Activated CD4-positive, alpha-beta T cell treated with anti-CD3 and anti-CD28 coated beads, Interleukin-2, amount 10 ng/mL, durations not matched to agents 7 days and 5 days (primary cell): ENCODE measurements at regions not wholly inside any gene's neighbourhood (a gene's known extent, or its start where the extent isn't known, plus 50 kb on each side); places are given as distances from the start of the nearest gene placed in this dataset.

Experiments used
- CTCF ChIA-PET: fragments of 350-600 bp; sonication (Branson Sonifier 250); formaldehyde crosslinking; loops from one replicate; lab custom pipeline; 2021; ENCODE audit warnings: antibody characterized with exemption; lab: Charles Lee
- POLR2A ChIA-PET: fragments of 350-600 bp; sonication (Branson Sonifier 250); formaldehyde crosslinking; loops from one replicate; lab custom pipeline; 2021; ENCODE audit warnings: antibody characterized with exemption; lab: Charles Lee
- DNase-seq: peaks from one replicate; pipeline ENCODE4 v3.0.0-alpha.2; 2020
- H3K27ac Mint-ChIP-seq: one replicate; pipeline ENCODE4 v1.8.0; 2021; ENCODE audit warnings: mild to moderate bottlenecking, moderate library complexity, mixed read lengths
- H3K27me3 Mint-ChIP-seq: one replicate; pipeline ENCODE4 v1.8.0; 2021; ENCODE audit warnings: mixed read lengths
- H3K36me3 Mint-ChIP-seq: one replicate; pipeline ENCODE4 v1.8.0; 2021; ENCODE audit warnings: low read depth, mixed read lengths
- H3K4me1 Mint-ChIP-seq: one replicate; pipeline ENCODE4 v1.8.0; 2021; ENCODE audit warnings: mixed read lengths
- H3K4me3 Mint-ChIP-seq: one replicate; pipeline ENCODE4 v1.8.0; 2021; ENCODE audit warnings: mild to moderate bottlenecking, moderate library complexity, mixed read lengths
- H3K9me3 Mint-ChIP-seq: one replicate; pipeline ENCODE4 v1.8.0; 2021; ENCODE audit warnings: mixed read lengths

GRCh38 chr20:17795003-17795402 lies 95.2 kb downstream of the BANF2 start:
- H3K27ac Mint-ChIP-seq, result no peak overlapping the region
- H3K9me3 Mint-ChIP-seq, result no peaks in the 10 kb centered on the region
- H3K27me3 Mint-ChIP-seq, result peaks cover 12% of the 10 kb centered on the region
- CTCF ChIA-PET, result no interaction called here
- POLR2A ChIA-PET, result no interaction called here
- no peaks in the 10 kb centered on the region for H3K36me3 Mint-ChIP-seq
- no peak for DNase-seq
- H3K4me3 Mint-ChIP-seq, result no peak overlapping the region
- H3K4me1 Mint-ChIP-seq, result peaks cover 4% of the 10 kb centered on the region

GRCh38 chr20:17794400-17794799 lies 94.6 kb downstream of the BANF2 start:
- CTCF ChIA-PET, result no interaction called here
- peaks cover 4% of the 10 kb centered on the region for H3K4me1 Mint-ChIP-seq
- H3K4me3 Mint-ChIP-seq, result no peak overlapping the region
- no peak overlapping the region for H3K27ac Mint-ChIP-seq
- peaks cover 12% of the 10 kb centered on the region for H3K27me3 Mint-ChIP-seq
- POLR2A ChIA-PET, result no interaction called here
- no peak for DNase-seq
- no peaks in the 10 kb centered on the region for H3K36me3 Mint-ChIP-seq
- no peaks in the 10 kb centered on the region for H3K9me3 Mint-ChIP-seq

- Mint-ChIP-seq H3K27me3 (peaks cover 12% of the 10 kb centered on the region), H3K4me1 (peaks cover 4% of the 10 kb centered on the region), H3K27ac (no peak overlapping the region), H3K4me3 (no peak overlapping the region), H3K9me3 (no peaks in the 10 kb centered on the region), H3K36me3 (no peaks in the 10 kb centered on the region)
- CTCF ChIA-PET, result no interaction called here
- DNase-seq, result no peak
- POLR2A ChIA-PET, result no interaction called here
Measured at GRCh38 chr20:17793986-17794385, 94.2 kb downstream of the BANF2 start.

GRCh38 chr20:17790296-17790695 lies 90.5 kb downstream of the BANF2 start:
- Mint-ChIP-seq H3K27me3 (peaks cover 2% of the 10 kb centered on the region), H3K9me3 (no peaks in the 10 kb centered on the region), H3K4me3 (no peak overlapping the region), H3K4me1 (no peaks in the 10 kb centered on the region), H3K36me3 (no peaks in the 10 kb centered on the region), H3K27ac (no peak overlapping the region)
- ChIA-PET CTCF (no interaction called here), POLR2A (no interaction called here)
- no peak for DNase-seq

- no peak for DNase-seq
- no peaks in the 10 kb centered on the region for H3K9me3 Mint-ChIP-seq
- no peak overlapping the region for H3K4me3 Mint-ChIP-seq
- ChIA-PET CTCF (no interaction called here), POLR2A (no interaction called here)
- no peaks in the 10 kb centered on the region for H3K36me3 Mint-ChIP-seq
- no peak overlapping the region for H3K27ac Mint-ChIP-seq
- no peaks in the 10 kb centered on the region for H3K4me1 Mint-ChIP-seq
- H3K27me3 Mint-ChIP-seq, result peaks cover 2% of the 10 kb centered on the region
Measured at GRCh38 chr20:17787816-17788215, 88.0 kb downstream of the BANF2 start.

GRCh38 chr20:17786221-17786718 lies 86.5 kb downstream of the BANF2 start:
- no peak overlapping the region for H3K4me3 Mint-ChIP-seq
- no peaks in the 10 kb centered on the region for H3K36me3 Mint-ChIP-seq
- H3K4me1 Mint-ChIP-seq, result no peaks in the 10 kb centered on the region
- H3K9me3 Mint-ChIP-seq, result no peaks in the 10 kb centered on the region
- POLR2A ChIA-PET, result no interaction called here
- H3K27ac Mint-ChIP-seq, result no peak overlapping the region
- DNase-seq, result no peak
- CTCF ChIA-PET, result no interaction called here
- peaks cover 2% of the 10 kb centered on the region for H3K27me3 Mint-ChIP-seq
